Osteoblast (primary cell): ENCODE measurements at regions not wholly inside any gene's neighbourhood (a gene's known extent, or its start where the extent isn't known, plus 50 kb on each side); places are given as distances from the start of the nearest gene placed in this dataset.

ENCODE experiments used
- DNase-seq: peaks from one replicate; pipeline ENCODE4 v3.0.0; 2011; ENCODE audit warnings: low spot score, mixed read lengths; ENCODE audit not compliant: insufficient read length; ENCODE audit errors: missing footprints
- H2AFZ ChIP-seq: 2 replicates; pipeline ENCODE4 v1.6.0; 2011; ENCODE audit warnings: mild to moderate bottlenecking, low read length
- H3K27ac ChIP-seq: 2 replicates; pipeline ENCODE4 v1.5.1; 2011; ENCODE audit warnings: mild to moderate bottlenecking, low read depth, low read length, moderate library complexity
- H3K27me3 ChIP-seq: 2 replicates; pipeline ENCODE4 v1.6.0; 2012; ENCODE audit warnings: mild to moderate bottlenecking, control low read depth, inconsistent platforms, low read length, moderate library complexity; ENCODE audit not compliant: insufficient read depth
- H3K36me3 ChIP-seq: 2 replicates; pipeline ENCODE4 v1.5.1; 2011; ENCODE audit warnings: mild to moderate bottlenecking, low read length, control low read depth, moderate library complexity; ENCODE audit not compliant: insufficient read depth
- H3K4me1 ChIP-seq: 2 replicates; pipeline ENCODE4 v1.5.1; 2011; ENCODE audit warnings: mild to moderate bottlenecking, low read length, control low read depth, moderate library complexity; ENCODE audit not compliant: insufficient read depth
- H3K4me2 ChIP-seq: 2 replicates; pipeline ENCODE4 v1.6.0; 2011; ENCODE audit warnings: mild to moderate bottlenecking, low read length; ENCODE audit not compliant: insufficient read depth
- H3K4me3 ChIP-seq: fragments of 200-600 bp; sonication (generic); 3 replicates; pipeline ENCODE4 v1.5.1; 2012; ENCODE audit warnings: mild to moderate bottlenecking, low read length, inconsistent platforms; ENCODE audit not compliant: insufficient read depth
- H3K79me2 ChIP-seq: 2 replicates; pipeline ENCODE4 v1.6.0; 2012; ENCODE audit warnings: mild to moderate bottlenecking, low read length, control low read depth, inconsistent platforms; ENCODE audit not compliant: insufficient read depth
- H3K9me3 ChIP-seq: 2 replicates; pipeline ENCODE4 v1.5.1; 2011; ENCODE audit warnings: low read depth, low read length, control low read depth
- H4K20me1 ChIP-seq: 2 replicates; pipeline ENCODE4 v1.6.0; 2012; ENCODE audit warnings: mild to moderate bottlenecking, low read length, control low read depth; ENCODE audit not compliant: insufficient read depth
- TF ChIP-seq, protein P1 (sequence below): IDR thresholded peaks from 2 replicates; pipeline ENCODE4 v1.5.1; 2011; ENCODE audit warnings: mild to moderate bottlenecking, low read depth, low read length, moderate library complexity; ENCODE audit errors: extremely low read depth

DNA sequence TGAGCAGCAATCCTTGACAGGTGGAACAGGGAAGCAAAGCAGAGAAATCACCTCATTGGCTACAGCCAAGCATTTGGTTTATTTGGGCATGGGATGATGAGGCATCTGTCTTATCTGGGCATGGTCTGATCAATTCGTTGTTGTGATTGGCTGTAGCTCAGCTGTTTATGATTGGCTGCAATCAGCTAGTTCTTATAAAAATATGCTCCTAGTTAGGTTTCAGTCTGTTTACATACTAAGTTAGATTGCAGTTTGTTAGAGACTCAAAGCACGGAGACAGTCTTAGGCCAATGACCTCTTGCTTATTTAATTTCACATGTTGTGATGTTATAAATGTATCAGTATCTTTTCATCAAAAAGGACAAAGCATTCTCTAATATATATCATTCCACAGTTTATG, 312.0 kb downstream of the PDGFC start:
- H2AFZ ChIP-seq, result no peak overlapping the region
- TF ChIP-seq, protein P1, sequence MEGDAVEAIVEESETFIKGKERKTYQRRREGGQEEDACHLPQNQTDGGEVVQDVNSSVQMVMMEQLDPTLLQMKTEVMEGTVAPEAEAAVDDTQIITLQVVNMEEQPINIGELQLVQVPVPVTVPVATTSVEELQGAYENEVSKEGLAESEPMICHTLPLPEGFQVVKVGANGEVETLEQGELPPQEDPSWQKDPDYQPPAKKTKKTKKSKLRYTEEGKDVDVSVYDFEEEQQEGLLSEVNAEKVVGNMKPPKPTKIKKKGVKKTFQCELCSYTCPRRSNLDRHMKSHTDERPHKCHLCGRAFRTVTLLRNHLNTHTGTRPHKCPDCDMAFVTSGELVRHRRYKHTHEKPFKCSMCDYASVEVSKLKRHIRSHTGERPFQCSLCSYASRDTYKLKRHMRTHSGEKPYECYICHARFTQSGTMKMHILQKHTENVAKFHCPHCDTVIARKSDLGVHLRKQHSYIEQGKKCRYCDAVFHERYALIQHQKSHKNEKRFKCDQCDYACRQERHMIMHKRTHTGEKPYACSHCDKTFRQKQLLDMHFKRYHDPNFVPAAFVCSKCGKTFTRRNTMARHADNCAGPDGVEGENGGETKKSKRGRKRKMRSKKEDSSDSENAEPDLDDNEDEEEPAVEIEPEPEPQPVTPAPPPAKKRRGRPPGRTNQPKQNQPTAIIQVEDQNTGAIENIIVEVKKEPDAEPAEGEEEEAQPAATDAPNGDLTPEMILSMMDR, result no peak
- H4K20me1 ChIP-seq, result no peaks in the 10 kb centered on the region
- no peaks in the 10 kb centered on the region for H3K27me3 ChIP-seq
- no peak overlapping the region for H3K4me2 ChIP-seq
- no peaks in the 10 kb centered on the region for H3K36me3 ChIP-seq
- no peak overlapping the region for H3K4me3 ChIP-seq
- no peak overlapping the region for H3K27ac ChIP-seq
- no peak for DNase-seq
- H3K9me3 ChIP-seq, result no peaks in the 10 kb centered on the region
- H3K4me1 ChIP-seq, result peaks cover 12% of the 10 kb centered on the region
- no peaks in the 10 kb centered on the region for H3K79me2 ChIP-seq

DNA sequence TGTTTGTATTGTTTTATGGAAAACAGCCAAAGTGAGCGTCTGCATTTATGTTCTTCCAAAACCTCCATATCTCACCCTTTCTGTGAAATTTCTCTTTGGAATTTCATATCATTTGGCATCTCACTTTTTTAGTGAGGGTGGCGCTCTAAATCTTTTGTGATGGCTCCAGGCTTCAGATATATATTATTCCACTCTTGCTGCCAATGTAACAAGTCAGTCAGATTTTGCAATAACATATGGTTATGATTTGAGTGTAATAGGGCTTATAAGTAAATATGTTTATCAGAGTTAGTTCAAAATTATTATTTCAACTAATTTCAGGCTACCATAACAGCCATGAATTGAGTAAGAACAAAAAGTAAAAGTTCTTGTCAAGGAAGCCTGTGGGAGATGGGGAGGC, 314.7 kb downstream of the PDGFC start:
- peaks cover 4% of the 10 kb centered on the region for H3K4me1 ChIP-seq
- TF ChIP-seq, protein P1, result no peak
- no peaks in the 10 kb centered on the region for H3K36me3 ChIP-seq
- H2AFZ ChIP-seq, result no peak overlapping the region
- no peaks in the 10 kb centered on the region for H3K27me3 ChIP-seq
- no peak for DNase-seq
- H3K4me2 ChIP-seq, result no peak overlapping the region
- no peaks in the 10 kb centered on the region for H3K9me3 ChIP-seq
- H4K20me1 ChIP-seq, result no peaks in the 10 kb centered on the region
- no peak overlapping the region for H3K4me3 ChIP-seq
- H3K27ac ChIP-seq, result no peak overlapping the region
- no peaks in the 10 kb centered on the region for H3K79me2 ChIP-seq

DNA sequence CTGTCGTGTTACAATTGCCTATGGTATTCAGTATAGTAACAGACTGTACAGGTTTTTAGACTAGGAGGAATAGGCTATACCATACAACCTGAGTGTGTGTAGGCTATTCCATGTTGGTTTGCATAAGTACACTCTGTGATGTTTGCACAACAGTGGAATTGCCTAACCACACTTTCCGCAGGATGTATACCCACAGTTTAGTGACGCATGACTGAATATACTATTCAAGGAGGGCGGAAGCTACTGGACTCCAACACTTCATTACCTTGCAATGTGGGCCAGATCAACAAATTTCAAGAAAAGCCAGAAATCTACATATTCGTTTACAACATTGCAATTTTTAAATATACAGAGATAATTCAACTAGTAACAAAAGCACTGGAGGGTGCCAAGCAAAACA, 317.2 kb downstream of the PDGFC start:
- Histone ChIP-seq H4K20me1 (no peaks in the 10 kb centered on the region), H3K27ac (no peak overlapping the region), H3K79me2 (no peaks in the 10 kb centered on the region), H3K36me3 (no peaks in the 10 kb centered on the region), H3K4me2 (no peak overlapping the region), H2AFZ (no peak overlapping the region), H3K27me3 (no peaks in the 10 kb centered on the region), H3K4me1 (no peaks in the 10 kb centered on the region), H3K9me3 (no peaks in the 10 kb centered on the region), H3K4me3 (no peak overlapping the region)
- no peak for DNase-seq
- TF ChIP-seq, protein P1, result no peak

DNA sequence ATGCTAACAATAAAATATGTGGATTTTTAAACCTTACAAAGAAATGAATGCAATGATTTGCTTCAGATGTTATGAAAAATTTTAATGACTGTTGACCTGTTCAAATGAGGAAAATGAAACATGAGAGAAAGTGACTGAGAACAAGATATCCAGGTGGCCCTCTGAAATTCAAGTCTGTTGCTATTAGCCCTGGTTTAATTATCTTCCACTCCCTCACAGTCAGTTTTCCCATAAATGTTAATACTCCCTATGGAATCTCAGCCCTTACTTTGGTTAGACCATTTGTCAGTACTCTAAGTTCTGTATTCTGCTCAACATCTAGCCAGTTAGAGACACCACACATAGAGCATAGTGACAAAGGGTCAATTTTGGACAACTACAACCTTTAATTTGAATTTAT, 327.8 kb downstream of the PDGFC start:
- H3K4me3 ChIP-seq, result no peak overlapping the region
- TF ChIP-seq, protein P1, result no peak
- H3K4me1 ChIP-seq, result peaks cover 10% of the 10 kb centered on the region
- H3K27ac ChIP-seq, result no peak overlapping the region
- DNase-seq, result no peak
- H3K36me3 ChIP-seq, result no peaks in the 10 kb centered on the region
- no peak overlapping the region for H3K4me2 ChIP-seq
- no peaks in the 10 kb centered on the region for H3K27me3 ChIP-seq
- H3K9me3 ChIP-seq, result no peaks in the 10 kb centered on the region
- no peaks in the 10 kb centered on the region for H4K20me1 ChIP-seq
- no peaks in the 10 kb centered on the region for H3K79me2 ChIP-seq
- H2AFZ ChIP-seq, result no peak overlapping the region
